ENCODE measurements at regions not wholly inside any gene's neighbourhood (a gene's known extent, or its start where the extent isn't known, plus 50 kb on each side); places are given as distances from the start of the nearest gene placed in this dataset.
"Not testable (repeated sequence)": the region's sequence is repeated elsewhere in the genome, so short reads cannot be mapped to it uniquely, and the experiment has no call there.

GRCh38 chr6:163750431-163751031 lies 336.0 kb downstream of the QKI start:
- no peak overlapping the region for H3K27ac ChIP-seq (ENCODE audit: low read depth in 1 of 2, low read length in 2 of 2)
- peaks cover 0 to 32% of the 10 kb centered on the region in 2 experiments for H3K9me3 ChIP-seq (ENCODE audit: control insufficient read depth in 1 of 2, insufficient read depth in 1 of 2, low read length in 2 of 2)
- Mint-ChIP-seq H3K36me3 (ENCODE audit: low read depth) (no peaks in the 10 kb centered on the region), H3K4me1 (ENCODE audit: low read depth) (no peaks in the 10 kb centered on the region), H3K27ac (no peak overlapping the region), H3K4me3 (no peak overlapping the region), H3K27me3 (peaks cover 22% of the 10 kb centered on the region), H3K9me3 (peaks cover 3% of the 10 kb centered on the region)
- no peaks in the 10 kb centered on the region for H3K27me3 ChIP-seq (ENCODE audit: control insufficient read depth in 1 of 2, insufficient read depth in 2 of 2, low read length in 2 of 2)
- intact Hi-C loops (cut with DNase I, micrococcal nuclease) = no loop called here
- ChIA-PET CTCF (no interaction called here), POLR2A (no interaction called here)
- no peaks in the 10 kb centered on the region for H3K36me3 ChIP-seq (ENCODE audit: insufficient read depth, low read length)
- DNase-seq = peak in 3 of 14 experiments; percentile 13 to 22 (median 16)
- H3K4me3 ChIP-seq (ENCODE audit: low read length) = no peak overlapping the region
- TF ChIP-seq CTCF (IDR thresholded peaks at IDR 0.05) = no peak
- peaks cover 16% of the 10 kb centered on the region for H3K4me1 ChIP-seq (ENCODE audit: insufficient read depth, low read length)
- ATAC-seq (ENCODE audit: poor library complexity) = no peak

DNA sequence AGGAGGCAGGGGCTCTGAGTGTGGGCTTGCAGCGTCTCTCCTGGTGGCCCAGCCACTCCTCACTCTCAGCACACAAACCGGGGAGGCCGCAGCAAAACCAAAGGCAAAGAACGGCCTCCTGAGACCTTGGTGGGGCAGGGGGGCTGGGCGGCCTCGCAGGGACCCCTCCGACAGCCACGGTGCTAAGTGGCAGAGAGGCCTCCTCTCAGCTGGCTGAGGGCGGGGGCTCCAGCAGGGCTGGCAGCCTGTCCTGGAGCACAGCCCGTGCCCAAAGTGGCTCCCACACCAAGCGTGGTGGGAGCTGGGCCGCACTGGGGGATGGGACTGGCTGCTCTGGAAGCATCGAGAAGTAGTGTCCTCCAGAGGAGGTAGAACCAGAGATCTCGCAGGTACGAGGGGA lies 334.4 kb downstream of the QKI start:
- Mint-ChIP-seq H3K4me1 (ENCODE audit: low read depth) (no peaks in the 10 kb centered on the region), H3K4me3 (no peak overlapping the region), H3K36me3 (ENCODE audit: low read depth) (no peaks in the 10 kb centered on the region), H3K9me3 (peaks cover 2% of the 10 kb centered on the region), H3K27ac (no peak overlapping the region), H3K27me3 (peaks cover 27% of the 10 kb centered on the region)
- ATAC-seq (ENCODE audit: poor library complexity) (no peak), DNase-seq (no peak)
- no peaks in the 10 kb centered on the region for H3K27me3 ChIP-seq (ENCODE audit: control insufficient read depth in 1 of 2, insufficient read depth in 2 of 2, low read length in 2 of 2)
- peaks cover 16% of the 10 kb centered on the region for H3K4me1 ChIP-seq (ENCODE audit: insufficient read depth, low read length)
- peaks cover 0 to 26% of the 10 kb centered on the region in 2 experiments for H3K9me3 ChIP-seq (ENCODE audit: control insufficient read depth in 1 of 2, insufficient read depth in 1 of 2, low read length in 2 of 2)
- no peak for TF ChIP-seq CTCF (IDR thresholded peaks at IDR 0.05)
- H3K27ac ChIP-seq (ENCODE audit: low read depth in 1 of 2, low read length in 2 of 2) = no peak overlapping the region
- ChIA-PET CTCF (no interaction called here), POLR2A (no interaction called here)
- intact Hi-C loops (cut with DNase I, micrococcal nuclease) = no loop called here
- no peak overlapping the region for H3K4me3 ChIP-seq (ENCODE audit: low read length)
- no peaks in the 10 kb centered on the region for H3K36me3 ChIP-seq (ENCODE audit: insufficient read depth, low read length)

GRCh38 chr6:163748036-163748435 lies 333.5 kb downstream of the QKI start:
- no peaks in the 10 kb centered on the region for H3K36me3 ChIP-seq (ENCODE audit: insufficient read depth, low read length)
- H3K27me3 ChIP-seq (ENCODE audit: control insufficient read depth in 1 of 2, insufficient read depth in 2 of 2, low read length in 2 of 2) = no peaks in the 10 kb centered on the region
- no peak overlapping the region for H3K4me3 Mint-ChIP-seq
- H3K9me3 ChIP-seq (ENCODE audit: control insufficient read depth in 1 of 2, insufficient read depth in 1 of 2, low read length in 2 of 2) = peaks cover 0 to 23% of the 10 kb centered on the region in 2 experiments
- peaks cover 16% of the 10 kb centered on the region for H3K4me1 ChIP-seq (ENCODE audit: insufficient read depth, low read length)
- ChIA-PET POLR2A (no interaction called here), CTCF (no interaction called here)
- H3K9me3 Mint-ChIP-seq = peaks cover 2% of the 10 kb centered on the region
- no peak for ATAC-seq (ENCODE audit: poor library complexity)
- DNase-seq = no peak
- H3K4me1 Mint-ChIP-seq (ENCODE audit: low read depth) = no peaks in the 10 kb centered on the region
- intact Hi-C loops (cut with DNase I, micrococcal nuclease) = no loop called here
- no peaks in the 10 kb centered on the region for H3K36me3 Mint-ChIP-seq (ENCODE audit: low read depth)
- H3K4me3 ChIP-seq (ENCODE audit: low read length) = no peak overlapping the region
- no peak overlapping the region for H3K27ac Mint-ChIP-seq
- no peak for TF ChIP-seq CTCF (IDR thresholded peaks at IDR 0.05)
- peaks cover 27% of the 10 kb centered on the region for H3K27me3 Mint-ChIP-seq
- H3K27ac ChIP-seq (ENCODE audit: low read depth in 1 of 2, low read length in 2 of 2) = no peak overlapping the region

GRCh38 chr6:163747058-163747457 lies 332.5 kb downstream of the QKI start:
- H3K4me3 ChIP-seq (ENCODE audit: low read length); H3K4me3 Mint-ChIP-seq; POLR2A ChIA-PET; DNase-seq; H3K36me3 Mint-ChIP-seq (ENCODE audit: low read depth); ATAC-seq (ENCODE audit: poor library complexity); H3K4me1 Mint-ChIP-seq (ENCODE audit: low read depth); CTCF ChIA-PET; H3K27ac ChIP-seq (ENCODE audit: low read depth in 1 of 2, low read length in 2 of 2); H3K27ac Mint-ChIP-seq; H3K27me3 ChIP-seq (ENCODE audit: control insufficient read depth in 1 of 2, insufficient read depth in 2 of 2, low read length in 2 of 2); H3K9me3 Mint-ChIP-seq; intact Hi-C loops (cut with DNase I, micrococcal nuclease); H3K36me3 ChIP-seq (ENCODE audit: insufficient read depth, low read length): not testable (repeated sequence)
- peaks cover 16% of the 10 kb centered on the region for H3K4me1 ChIP-seq (ENCODE audit: insufficient read depth, low read length)
- H3K27me3 Mint-ChIP-seq = peaks cover 32% of the 10 kb centered on the region
- peaks cover 0 to 19% of the 10 kb centered on the region in 2 experiments for H3K9me3 ChIP-seq (ENCODE audit: control insufficient read depth in 1 of 2, insufficient read depth in 1 of 2, low read length in 2 of 2)

Measured in CD4-positive, alpha-beta T cell (primary cell).